NAMALWA (cell line): ENCODE measurements at regions not wholly inside any gene's neighbourhood (a gene's known extent, or its start where the extent isn't known, plus 50 kb on each side); places are given as distances from the start of the nearest gene placed in this dataset.

ENCODE experiments used
- DNase-seq: peaks from one replicate; pipeline ENCODE4 v3.0.0-alpha.2; 2015; ENCODE audit warnings: low spot score

DNA sequence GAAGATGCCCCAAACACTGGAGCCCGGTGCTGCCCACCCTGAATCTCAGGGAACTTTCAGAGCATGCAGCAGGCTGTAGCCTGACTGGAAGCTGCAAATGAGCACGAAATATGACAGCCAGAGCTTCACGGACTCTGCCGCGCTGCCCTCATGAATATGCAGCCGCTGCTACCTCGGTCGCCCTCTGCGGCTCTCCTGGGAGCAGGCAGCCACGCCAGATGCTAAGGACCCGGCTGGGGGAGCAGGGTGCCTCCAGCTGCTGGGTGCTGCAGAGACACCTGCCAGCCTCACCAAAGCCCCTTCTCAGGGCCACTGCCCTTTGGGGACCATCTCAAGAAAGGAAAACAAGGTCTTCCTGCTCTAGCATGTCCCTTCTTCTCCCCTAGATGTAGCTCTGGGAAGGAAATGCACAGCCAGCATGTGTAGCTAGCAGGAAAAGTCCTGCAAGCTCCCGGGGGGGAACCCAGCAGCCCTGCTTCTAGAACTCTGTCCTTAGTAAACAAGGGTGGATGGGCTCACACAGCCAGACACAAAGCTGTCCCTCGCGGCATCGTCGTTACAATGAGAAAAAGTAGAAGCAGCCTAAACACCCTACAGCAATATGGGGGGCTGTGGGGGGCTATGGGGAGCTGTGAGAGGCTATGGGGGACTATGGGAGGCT is 56.8 kb upstream of the OLFM1 start:
- DNase-seq: no peak

DNA sequence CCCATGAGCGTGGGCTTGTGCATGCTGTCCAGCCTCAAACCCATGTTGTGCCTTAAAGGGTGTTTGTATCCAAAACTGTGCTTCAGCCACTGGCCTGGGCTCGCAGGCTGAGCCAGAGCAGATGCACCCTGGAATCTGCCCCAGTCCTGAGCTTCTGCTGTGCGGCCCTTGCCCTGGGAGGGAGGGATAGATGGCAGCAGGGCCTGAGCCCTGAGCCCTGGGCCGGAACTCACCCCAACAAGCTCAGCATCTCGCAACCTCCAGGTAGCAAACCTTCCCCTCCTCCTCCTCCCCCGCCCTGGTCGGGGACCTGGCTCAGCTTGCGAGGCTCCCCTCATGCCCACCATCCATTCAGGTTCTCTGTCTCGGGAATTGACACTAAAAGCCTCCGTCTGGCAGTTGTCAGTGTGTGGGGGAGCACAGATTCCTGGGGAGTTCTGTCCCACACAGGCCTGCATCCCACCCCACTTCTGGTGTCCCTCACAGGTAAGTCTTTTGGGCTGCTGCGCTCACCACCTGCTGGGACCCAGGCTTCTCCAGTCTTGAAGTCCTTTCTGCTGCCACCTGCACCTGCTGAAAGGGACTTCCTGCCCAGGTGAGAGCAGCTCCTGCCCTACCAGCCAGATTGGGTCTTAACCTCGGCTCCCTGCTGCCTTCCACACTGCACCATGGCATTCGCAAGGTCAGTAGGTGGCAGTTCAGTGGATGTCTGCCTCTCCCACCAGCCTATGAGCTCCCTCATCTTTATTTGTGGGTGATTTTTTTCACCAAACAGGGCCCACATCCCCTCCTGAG is 55.2 kb upstream of the OLFM1 start:
- DNase-seq: no peak

DNA sequence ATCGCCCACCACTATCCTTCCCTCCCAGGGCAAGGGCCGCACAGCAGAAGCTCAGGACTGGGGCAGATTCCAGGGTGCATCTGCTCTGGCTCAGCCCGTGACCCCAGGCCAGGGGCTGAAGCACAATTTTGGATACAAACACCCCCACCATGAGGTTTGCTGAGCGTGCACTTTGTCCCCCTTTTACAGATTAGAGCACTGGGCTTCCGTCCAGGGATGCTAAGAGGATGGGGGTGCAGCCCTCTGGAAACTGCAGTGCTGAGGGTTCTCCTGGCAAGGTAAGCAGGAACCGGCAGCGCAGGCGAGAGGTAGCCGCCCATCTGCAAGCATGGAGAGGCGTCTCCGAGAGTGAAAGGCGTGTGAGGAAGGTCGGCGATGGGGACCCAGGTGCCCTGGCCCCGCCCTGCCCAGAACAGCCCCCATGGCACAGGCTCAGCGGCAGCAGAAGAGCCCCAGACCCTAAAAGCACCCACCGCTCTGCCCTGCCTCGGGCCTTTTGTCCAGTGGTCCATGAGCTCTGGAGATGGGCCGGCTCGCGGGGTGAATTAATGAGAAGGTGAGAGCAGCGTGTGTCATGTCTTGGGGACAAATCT is 54.5 kb upstream of the OLFM1 start:
- DNase-seq: no peak

DNA sequence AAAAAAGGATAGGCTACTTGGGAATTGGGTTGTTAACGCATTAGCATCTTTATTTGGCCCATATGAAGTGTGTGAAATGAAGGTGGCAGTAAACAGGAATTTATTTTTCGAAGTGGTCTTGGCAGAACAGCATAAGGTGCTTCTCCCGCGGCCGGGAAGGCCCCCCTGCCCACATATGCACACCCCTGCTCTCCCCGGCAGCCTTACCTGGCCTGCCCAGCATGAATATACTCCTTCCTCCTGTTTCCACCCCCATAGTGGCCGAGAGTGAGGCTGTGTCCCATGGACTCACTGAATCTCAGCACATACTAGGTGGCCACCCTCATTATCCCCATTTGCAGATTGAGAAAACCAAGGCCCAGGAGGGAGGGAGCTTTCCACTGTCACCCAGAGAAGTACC is 54.0 kb upstream of the OLFM1 start:
- no peak for DNase-seq

DNA sequence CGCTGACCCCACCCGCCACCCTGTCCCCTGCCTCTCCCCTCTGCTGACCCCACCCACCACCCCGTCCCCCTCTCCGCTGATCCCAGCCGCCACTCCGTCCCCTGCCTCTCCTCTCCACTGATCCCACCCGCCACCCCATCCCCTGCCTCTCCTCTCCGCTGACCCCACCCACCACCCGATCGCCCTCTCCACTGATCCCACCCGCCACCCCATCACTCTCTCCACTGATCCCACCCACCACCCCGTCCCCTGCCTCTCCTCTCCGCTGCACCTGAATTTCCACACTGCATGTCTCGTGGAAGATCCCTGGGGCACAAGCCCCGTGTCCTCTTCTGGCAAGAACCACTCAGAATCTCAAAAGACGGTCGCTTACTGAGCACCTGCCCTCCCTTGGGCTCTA is 53.4 kb upstream of the OLFM1 start:
- no peak for DNase-seq

DNA sequence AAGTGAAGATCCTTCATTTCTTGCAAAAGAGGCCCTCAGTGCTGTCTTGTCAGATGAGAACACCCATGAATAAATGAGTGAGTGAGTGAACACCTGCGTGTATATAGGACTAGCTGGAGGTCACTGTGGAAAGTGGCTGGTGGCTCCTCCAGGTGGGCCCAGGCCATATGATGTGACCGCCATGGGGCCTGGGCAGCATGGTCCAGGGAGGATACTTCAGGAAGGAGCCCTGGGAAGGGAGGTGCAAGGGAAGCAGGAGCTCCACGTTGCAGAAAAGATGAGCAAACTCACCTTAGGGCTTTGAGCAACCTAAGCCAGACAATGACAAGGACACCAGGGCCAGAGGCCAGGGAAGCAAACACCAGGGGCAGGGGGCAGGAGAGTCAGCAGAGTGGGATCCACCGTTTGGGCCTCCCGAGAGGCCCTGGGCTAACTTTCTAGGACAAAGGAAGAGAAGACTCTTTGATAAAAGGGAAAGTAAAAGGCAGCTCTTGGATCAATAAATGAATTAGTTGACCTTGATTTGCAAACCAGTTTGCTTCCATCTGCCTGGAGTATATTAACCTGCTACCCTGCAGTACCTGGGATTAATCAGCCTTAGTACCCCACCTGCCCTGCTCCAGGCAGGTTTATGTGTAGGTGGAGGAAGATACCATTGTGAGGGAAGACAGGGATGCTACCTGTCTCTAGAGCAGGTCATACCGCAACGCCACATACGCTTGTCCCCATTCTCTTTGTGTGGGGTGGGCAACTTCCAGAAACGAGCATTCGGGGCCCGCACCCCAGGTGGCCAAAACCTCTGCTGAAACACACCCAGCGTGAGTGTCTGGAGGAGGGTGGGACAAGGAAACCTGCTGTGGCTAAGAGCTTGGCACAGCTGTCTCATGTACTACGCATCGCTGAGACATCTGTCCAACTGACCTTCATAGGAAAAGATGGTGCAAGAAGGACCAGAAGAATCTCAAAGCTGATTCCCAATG is 51.4 kb upstream of the OLFM1 start:
- no peak for DNase-seq

DNA sequence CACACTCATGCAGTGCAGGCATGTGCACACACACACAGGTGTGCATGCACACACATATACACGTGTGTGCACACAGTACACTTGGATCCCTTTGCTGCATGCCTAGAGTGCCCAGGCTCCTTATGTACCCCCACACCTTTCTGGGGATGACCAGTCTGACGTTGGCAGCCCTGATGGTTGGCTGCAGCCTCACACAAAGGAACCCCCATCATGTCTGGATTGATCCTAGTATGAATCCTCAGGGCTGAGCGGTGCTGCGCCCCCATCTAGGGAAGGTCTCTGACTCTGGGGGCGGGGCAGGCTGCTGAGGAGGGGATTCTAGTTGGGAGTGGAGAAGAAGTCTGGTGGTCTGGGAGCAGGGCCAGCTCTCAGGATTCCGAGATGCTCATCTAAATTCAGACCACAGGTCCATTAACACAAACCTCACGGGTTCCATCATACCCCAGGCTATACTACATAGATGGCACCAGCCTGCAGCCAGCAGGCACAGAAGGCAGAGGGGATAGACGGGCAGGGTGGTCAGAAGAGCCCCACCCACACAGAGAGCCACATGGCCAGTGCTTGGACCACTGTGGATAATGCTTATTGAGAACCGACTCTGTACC is 50.5 kb upstream of the OLFM1 start:
- no peak for DNase-seq

DNA sequence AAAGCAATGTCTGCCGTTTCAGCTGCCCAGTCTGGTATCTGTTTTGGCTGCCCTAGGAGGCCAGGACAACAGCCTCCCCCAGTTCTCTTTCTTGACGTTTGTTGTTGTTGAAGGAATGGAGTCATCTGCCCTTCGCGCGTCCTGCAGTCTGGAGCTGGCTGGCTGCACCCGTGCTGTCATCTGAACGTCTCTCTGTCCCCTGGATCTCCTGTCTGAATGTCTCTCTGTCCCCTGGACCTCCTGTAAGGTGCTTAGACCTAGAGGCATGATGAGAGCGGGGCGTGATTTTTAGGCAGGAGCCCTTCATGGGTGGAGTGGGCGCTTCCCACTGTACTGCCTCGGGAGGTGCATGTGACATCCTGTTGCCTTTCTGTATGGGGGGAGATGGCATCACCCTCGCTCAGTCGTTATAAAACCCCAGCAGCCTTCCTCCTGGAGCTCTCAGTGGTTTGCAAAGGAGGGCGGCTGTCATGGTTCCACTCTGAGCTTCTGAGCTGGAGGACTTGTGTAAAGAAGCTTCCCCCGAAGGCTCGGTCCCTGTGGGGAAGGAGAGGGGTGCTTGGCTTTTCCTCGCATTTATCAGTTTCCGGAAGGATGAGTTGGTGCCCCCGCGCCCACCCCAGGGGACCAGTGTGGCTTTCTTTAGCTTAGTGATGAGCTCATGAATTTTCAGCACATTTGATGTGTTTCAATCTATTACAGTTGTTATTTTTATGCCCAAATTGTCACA is 49.8 kb upstream of the OLFM1 start:
- DNase-seq: no peak
